GM21423 (cell line): ENCODE measurements at regions not wholly inside any gene's neighbourhood (a gene's known extent, or its start where the extent isn't known, plus 50 kb on each side); places are given as distances from the start of the nearest gene placed in this dataset.
"Not testable (repeated sequence)": the region's sequence is repeated elsewhere in the genome, so short reads cannot be mapped to it uniquely, and the experiment has no call there.

Experiments used
- ATAC-seq: cut with Tn5 transposase; IDR thresholded peaks from one replicate; pipeline ENCODE4 v1.9.1; 2021; ENCODE audit warnings: mild to moderate bottlenecking, moderate library complexity; ENCODE audit not compliant: unreplicated experiment

DNA sequence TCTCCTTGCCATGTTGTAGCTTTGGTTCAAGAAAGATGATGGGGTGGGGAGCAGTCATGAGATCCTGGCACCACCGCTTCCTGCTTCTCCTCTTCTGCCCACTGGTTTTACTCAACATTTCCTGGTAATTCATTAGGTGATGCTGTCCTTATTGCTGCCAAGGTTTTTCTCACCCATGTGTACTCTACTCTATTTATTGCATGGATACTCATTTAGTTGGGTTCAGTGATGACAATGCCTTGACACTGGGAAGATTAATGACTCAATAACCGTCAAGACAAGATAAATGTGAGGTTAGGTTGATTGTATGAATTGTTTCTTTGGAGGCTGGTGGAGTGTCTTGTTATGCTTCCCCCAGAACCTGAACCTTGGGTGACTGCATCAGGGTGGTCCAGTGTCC, 484.2 kb downstream of the SIPA1L2 start:
- no peak for ATAC-seq

DNA sequence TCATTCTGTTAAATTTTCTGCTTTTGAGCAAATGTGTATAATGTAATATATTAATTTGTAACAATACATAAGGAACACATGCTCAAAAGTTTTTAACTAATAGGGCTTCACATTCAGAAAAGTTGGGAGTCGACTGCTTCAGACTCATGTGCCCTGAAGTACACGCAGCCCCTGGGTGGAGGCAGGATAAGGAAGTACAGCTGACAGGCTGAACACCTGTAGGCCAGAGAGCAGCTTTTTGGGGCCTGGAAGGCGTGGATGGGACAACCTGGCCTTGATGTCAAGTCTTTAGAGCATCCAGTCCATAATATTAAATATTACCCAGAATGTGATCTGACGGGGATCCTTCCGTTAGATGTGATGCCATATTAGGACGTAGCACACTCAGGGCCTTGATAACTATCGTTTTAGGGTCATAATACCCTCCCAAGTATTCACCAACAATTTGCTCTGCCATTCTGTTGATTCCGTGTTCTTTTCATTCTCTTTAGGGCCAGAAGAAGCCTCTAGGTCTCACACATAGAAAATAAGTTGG, 485.2 kb downstream of the SIPA1L2 start:
- no peak for ATAC-seq

DNA sequence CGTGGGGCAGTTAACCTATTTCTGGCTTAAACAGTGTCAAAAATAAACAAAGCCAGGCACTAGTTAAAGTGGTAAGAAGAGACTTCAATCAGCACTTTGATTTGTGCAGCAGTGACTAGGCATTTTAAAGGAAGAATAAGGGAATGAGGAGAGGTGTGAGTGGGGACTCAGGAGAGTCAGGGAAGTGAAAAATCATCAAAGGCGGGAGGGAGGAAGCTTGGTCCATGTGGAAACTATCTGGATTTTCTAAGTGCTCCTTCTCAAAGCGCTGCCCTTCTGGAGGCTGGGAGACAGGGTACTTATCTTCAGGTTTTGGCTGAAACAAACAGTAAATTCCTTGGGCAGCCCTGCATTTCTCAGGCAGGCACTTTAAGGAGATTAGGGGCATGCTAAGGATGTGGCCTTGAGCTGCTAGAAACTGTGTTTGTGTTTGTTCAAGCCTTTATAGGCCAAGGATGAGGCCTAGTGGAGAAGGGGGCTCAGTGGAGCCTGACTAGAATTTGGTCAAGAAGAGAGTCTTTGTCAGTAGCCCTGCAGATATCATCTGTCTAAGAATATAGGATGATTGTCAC, 486.5 kb downstream of the SIPA1L2 start:
- ATAC-seq, result no peak

DNA sequence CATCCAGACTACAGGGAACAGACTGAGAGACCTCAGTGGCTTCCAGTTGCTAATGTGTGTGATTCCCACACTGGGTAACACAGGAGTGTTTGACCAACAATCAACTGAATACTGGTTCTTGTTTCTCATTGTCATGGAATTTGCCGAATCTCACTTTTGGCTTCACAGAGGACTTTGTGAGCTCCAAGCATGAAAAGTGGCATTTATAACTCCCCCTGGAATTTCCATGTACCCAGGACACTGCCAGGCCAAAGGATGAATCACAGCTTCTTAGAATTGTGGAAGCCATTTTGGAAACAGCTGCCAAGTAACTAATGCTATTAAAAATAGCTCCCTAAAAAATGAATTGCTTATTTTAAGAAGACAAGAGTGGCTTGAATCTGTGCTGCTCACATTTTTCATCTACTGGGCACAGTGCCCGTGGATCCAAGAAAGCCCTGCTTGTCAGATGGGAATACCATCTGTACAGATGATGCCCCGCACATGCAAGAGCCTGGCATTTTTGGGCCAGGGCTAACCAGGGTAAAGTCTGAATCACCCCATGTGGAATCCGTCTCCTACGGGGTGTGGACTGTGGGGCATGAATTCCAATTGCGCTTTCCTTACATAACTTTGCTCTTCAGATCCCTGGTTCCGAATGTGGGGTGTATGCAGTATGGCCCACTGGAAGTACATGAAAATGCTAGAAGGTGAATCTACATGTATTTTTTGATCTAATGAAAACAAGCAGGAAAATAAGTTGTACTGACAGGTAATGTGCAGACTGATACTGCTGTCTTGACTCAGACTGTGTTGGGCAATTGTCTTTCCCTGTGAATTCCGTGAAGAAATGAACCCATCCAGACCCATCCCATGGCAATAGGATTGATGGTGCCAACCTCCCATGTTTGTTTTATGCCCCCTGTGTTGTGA, 487.3 kb downstream of the SIPA1L2 start:
- no peak for ATAC-seq

DNA sequence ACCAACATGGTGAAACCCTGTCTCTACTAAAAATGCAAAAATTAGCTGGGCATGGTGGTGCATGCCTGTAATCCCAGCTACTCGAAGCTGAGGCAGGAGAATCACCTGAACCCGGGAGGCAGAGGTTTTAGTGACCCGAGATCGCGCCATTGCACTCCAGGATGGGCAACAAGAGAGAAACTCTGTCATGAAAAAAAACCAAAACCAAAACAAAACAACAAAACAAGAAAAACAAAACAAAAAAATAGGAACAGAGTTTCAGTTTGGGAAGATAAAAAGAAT, 488.8 kb downstream of the SIPA1L2 start:
- ATAC-seq, result not testable (repeated sequence)

DNA sequence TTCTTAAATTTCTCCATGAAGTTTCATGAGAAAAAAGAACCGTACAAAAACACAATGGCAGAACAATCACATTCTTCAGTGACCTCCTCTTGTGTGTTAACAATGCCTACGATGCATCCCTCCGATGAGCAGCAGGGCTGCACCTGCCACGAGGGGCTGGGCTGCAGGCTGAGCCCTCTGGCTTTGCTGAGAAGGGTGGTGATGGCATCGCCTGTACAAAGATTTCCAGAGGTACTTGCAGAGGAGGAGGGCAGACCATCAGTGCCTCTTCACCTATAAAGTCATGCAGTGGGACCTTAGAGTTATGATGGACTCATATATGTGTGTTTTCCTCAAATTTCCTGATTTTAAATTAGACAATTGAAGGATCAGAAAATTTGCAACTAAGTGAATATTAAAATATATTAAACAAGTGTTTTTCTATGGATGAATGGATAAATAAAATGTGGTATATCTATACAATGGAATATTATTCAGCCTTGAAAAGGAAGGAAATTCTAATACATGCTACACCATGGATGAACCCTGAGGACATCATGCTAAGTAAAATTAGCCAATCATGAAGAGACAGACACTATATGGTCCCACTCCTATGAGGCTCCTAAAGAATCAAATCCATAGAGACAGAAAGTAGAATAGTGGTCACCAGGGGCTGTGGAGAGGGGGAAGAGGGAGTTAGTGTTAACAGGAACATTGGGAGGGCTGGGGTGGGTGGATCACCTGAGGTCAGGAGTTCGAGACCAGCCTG, 489.3 kb downstream of the SIPA1L2 start:
- ATAC-seq, result no peak

DNA sequence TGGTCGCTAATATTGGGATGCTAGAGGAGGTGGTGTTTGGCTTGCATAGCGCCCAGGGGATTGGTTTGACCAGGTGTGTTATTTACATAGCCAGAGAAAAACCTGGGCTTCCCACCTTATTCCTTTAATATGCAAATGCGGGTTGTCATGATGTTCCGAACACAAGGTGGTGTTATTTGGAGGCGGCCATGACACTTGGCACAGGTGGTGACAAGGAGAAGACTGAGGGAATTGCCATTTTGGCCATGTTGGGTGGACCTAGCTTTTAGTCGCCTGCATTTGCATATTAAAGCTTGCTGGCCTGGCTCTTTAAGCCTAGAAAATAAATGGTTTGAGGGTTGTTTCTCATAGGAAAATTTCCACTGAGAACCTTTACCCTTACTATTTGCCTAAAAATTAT, 490.5 kb downstream of the SIPA1L2 start:
- ATAC-seq, result no peak

DNA sequence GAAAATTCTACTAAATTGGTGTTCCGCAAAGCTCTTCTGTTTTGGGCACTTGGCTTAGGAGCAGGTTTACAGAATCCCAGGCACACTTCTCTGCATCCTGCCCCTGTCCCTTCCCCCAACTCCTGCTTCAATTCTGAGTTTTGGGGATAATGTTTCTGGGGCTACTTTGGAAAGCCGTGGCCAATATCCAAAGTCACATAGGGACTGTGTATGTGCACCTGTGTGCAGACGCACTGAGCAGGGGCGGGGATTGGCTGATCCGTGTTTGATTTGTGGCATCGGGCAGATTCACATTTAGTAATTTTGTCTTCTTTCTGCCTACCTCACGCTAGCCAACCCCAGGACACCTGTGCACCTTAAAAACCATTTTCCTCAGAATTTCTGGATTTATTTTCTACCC, 491.9 kb downstream of the SIPA1L2 start:
- no peak for ATAC-seq

DNA sequence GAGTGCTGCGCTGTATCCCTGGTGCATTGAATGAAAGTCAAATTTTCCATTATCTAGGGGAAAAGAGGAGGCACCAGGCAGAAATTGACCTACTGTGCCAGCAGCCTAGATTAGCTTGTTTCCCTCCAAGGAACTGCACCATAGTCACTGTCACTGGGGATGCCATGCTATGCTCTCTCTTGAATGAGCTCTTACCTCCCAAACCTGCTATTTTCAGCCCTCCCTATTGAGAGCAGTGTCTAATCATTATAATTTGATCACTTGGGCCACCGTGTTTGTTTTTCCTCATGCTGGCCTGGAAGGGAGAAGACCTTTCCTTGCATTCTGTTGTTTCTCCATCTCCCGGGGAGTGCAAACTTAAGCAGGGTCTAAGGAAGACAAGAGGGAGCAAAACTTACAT, 492.9 kb downstream of the SIPA1L2 start:
- ATAC-seq, result no peak

DNA sequence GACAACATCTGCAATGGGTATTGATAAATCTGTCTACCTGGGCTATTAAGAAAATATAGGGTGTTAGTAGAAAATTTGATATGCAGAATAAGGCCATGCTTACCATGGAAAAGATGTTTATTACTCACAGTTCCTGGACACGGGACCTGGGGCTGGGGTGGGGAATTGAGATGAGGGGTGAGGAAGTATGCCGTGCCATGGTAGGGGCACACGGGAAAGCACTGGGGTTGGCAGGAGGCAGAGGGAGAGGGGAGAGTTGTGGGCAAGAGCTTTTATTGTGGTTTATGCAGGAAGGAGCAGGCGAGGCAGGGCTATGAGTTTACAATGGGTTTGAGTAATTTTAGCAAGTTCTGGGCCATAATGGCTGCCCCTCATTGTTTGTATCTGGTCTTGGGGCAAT, 493.8 kb downstream of the SIPA1L2 start:
- ATAC-seq, result no peak

DNA sequence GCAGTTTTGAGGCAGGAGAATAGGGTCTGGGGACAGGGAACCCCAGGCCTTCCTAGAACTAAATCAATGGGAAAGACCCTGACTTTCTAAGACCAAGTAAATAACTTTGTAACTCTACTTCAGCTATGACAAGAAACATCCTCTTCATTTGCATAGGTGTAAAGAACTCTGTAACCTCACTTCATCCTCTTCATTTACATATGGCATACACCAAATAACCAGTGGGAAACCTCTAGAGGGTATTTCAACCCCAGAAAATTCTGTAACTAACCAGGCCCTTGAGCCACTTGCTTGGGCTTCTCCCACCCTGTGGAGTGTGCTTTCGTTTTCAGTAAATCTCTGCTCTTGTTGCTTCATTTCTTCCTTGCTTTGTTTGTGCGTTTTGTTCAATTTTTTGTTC, 495.6 kb downstream of the SIPA1L2 start:
- ATAC-seq, result no peak

DNA sequence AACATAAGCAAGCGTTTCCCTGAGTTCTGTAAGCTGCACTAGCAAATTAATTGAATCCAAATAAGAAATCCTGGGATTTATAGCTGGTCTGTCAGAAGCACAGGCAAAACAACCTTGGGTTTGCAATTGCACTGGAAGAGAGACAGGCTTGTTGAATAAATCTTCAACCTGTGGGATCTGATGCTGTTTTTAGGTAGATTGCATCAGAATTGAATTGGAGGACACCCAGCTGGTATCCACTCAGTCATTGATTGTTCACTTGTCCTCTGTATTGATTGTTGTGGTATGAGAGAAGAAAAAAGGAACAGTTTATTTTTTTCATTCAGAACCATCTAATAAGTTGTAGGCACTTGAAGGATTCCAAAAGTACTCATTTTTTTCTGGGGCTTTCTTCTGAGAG, 497.4 kb downstream of the SIPA1L2 start:
- no peak for ATAC-seq

DNA sequence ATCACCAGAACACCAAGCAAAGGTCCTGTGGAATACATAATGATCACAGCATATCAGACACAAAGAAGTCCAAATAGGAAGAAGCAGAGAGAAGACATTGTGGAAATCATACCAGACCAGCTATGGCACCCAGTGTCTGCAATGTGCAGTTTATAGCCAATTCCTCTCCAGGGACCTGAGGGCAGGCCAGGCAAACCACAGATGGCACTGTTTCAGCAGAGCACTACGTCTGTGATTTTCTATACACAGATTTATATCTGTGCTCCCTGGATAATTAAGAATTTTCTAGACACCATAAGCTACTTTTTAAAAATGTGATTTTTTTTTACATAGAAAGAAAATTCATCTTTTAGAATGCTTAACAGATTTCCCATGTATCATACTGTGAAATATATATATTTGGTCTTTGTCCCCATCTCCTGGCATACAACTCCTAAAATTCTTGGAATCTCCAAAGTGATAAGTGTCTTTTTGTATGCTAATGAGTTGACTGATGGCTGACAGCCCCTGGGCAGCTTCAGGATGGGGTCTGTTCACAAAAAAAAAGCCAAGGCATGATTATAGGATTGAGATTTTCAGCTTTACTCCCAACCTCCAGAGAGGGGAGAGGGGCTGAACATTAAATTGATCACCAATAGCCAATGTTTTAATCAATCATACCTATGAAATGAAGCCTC, 498.1 kb downstream of the SIPA1L2 start:
- no peak for ATAC-seq

DNA sequence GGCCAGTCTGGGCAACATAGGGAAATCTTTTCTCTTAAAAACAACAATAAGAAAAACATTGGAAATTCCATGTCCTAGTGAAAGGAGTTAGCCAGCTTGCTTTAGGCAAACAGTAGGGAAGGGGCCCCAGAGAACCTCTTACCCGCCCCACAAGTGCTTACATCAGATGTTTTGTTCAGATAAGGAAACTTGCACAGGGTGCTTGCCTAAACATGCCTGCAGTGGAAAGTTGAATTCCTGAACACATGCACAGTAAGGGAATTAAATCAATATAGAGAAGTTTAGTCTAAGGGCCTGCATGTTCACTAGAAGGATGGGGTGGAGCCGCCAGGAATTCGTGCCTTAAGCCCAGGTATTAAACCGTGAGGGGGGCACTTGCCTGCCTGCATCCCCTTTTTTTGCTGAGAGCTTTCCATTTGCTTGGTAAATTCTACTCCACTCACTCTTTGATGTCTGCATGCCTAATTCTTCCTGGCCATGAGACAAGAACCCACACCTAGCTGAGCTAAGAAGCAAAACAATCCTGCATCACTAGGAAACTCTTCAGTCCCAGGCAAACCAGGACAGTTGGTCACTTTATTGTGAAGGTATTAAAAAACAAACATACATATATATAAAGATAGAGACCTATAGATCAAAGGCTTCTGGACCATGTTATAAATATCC, 499.0 kb downstream of the SIPA1L2 start:
- ATAC-seq, result no peak

DNA sequence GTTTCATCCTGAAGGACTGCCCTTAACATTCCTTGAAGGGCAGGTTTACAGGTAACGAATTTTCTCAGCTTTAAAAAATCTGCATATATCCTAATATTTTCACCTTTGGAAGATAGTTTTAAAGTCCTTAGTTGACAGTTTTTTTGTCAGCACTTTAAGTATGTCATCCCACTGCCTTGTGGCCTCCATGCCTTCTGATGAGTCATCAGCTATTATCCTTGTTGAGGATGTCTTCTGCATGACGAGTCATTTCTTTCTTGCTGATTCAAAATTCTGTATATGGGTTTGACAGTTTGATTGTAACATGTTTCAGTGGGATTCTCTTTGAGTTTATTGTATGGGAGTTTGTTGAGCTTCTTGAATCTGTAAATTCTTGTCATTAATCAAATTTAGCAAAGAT, 500.6 kb downstream of the DISC1 start:
- ATAC-seq, result no peak

DNA sequence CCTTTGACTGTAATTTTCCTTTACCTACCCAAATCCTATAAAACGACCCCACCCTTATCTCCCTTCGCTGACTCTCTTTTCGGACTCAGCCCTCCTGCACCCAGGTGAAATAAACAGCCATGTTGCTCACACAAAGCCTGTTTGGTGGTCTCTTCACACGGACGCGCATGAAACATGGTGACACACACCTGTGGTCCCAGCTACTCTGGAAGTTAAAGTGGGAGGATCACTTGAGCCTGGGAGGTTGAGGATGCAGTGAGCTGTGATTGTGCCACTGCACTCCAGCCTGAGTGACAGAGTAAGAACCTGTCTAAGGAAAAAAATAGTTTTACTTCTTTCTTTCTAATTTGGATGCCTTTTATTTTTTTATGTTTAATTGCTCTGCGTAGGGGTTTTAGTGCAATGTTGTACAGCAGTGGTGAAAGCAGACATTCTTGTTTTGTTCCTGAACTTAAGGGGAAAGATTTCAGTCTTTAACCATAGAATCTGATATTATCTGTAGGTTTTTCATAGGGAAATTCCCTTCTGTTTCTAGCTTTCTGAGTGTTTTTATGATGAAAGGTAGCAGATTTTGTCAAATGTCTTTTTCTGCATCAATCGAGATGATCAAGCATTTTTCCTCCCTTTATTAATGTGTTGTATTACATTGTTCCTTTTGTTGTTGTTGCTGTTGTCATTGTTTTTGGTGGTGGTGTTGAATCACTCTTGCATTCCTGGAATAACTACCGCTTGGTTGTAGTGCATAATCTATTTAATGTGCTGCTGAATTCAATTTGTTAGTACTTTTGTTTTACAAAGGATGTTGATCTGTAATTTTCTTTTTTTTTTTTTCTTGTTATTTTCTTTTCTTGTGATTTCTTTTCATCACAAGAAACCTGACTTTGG, 497.4 kb downstream of the DISC1 start:
- ATAC-seq, result no peak

DNA sequence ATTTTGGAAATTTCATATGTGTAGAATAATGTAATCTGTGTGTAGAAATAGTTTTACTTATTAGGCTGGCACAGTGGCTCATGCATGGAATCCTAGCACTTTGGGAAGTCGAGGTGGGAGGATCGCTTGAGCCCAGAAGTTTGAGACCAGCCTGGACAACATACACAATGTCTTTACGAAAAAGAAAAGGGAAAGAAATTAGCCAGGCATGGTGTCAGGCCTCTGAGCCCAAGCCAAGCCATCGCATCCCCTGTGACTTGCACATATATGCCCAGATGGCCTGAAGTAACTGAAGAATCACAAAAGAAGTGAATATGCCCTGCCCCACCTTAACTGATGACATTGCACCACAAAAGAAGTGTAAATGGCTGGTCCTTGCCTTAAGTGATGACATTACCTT, 491.3 kb downstream of the DISC1 start:
- not testable (repeated sequence) for ATAC-seq

DNA sequence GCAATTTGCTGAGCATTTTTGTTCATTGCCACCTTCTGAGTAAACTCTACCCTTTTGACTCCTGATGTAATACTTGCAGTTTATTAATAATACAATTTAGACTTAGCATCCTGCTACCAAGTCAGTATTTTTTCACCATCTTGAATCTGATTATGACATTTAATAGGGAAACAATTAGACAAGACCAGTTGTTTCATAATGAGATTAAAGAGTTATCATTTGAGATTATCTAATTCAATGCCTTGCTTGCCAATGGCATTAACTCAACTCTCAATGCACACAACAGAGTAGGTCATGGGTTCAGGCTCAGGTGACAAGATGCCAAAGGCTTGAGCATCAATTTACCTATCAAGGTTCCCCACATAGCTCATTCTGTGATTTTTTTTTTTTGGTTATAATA, 488.4 kb downstream of the DISC1 start:
- ATAC-seq, result no peak

DNA sequence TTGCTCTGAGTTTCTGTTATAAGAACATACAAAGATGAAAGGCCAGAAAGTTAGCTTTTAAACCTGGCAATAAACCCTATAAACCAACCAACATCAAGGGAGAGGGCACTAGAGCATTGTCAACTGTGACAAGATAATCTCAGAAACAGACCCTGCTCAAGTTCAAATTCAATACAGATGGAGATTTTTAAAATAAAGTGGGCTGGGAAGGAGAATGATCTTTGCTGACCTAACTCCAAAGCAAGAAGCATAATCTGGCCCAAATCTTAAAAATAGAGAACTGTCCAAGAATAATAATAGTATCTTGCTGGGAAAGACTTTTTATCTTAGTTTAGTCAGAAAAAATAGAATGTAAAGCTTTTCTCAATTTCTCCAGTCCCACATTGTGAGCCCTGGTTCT, 485.5 kb downstream of the DISC1 start:
- no peak for ATAC-seq

DNA sequence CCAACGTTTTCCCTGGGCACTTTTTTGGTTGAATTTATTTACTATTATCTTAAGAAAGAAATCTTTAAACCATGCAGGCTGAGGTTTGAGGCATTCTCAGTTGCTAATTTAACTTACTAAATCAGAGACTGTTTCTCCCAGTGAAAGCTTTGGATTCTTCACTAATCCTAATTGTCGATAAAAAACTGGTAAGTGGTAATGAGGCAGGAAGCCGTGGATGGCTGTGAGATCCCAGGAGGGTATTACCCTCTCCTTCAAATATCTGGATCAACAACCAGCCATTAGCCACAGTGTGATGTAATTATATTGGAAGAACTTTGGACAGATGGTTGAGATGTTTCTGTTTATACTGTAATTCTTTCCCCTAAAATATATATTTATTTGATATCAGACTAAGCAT, 485.0 kb downstream of the DISC1 start:
- no peak for ATAC-seq
